ENCODE measurements at regions not wholly inside any gene's neighbourhood (a gene's known extent, or its start where the extent isn't known, plus 50 kb on each side); places are given as distances from the start of the nearest gene placed in this dataset.
"Not testable (repeated sequence)": the region's sequence is repeated elsewhere in the genome, so short reads cannot be mapped to it uniquely, and the experiment has no call there.

- no peak for TF ChIP-seq CTCF (conservative IDR thresholded peaks at IDR 0.05; ENCODE audit: low read depth, low read length)
- no peak for TF ChIP-seq EZH2 (IDR thresholded peaks at IDR 0.05; ENCODE audit: borderline replicate concordance, low read depth, low read length, poor library complexity, severe bottlenecking)
- no TSS peak for BruUV-seq (replicated peaks)
- Histone ChIP-seq H3K4me1 (ENCODE audit: insufficient read depth, low read length, poor library complexity, severe bottlenecking) (no peaks in the 10 kb centered on the region), H3K27me3 (replicated peaks; ENCODE audit: insufficient read depth, low read depth, low read length, poor library complexity) (no peaks in the 10 kb centered on the region), H3K36me3 (ENCODE audit: insufficient read depth, low read length, poor library complexity, severe bottlenecking) (no peaks in the 10 kb centered on the region), H3K27ac (ENCODE audit: low read depth, low read length, poor library complexity, severe bottlenecking) (no peak overlapping the region), H3K9me3 (ENCODE audit: low read depth, low read length, poor library complexity, severe bottlenecking) (no peaks in the 10 kb centered on the region), H3K4me3 (ENCODE audit: low read depth, low read length, poor library complexity, severe bottlenecking) (no peak overlapping the region)
- POLR2A ChIA-PET (ENCODE audit: low non-redundant PET) = no interaction called here
- CTCF ChIA-PET = no interaction called here
- intact Hi-C loops (cut with micrococcal nuclease; ENCODE audit: unreplicated experiment) = no loop called here
- DNase-seq (ENCODE audit: low spot score) = no peak
Observed at GRCh38 chr5:110884005-110884404, 145.2 kb downstream of the SLC25A46 start.

- H3K4me1 ChIP-seq (ENCODE audit: insufficient read depth, low read length, poor library complexity, severe bottlenecking); H3K4me3 ChIP-seq (ENCODE audit: low read depth, low read length, poor library complexity, severe bottlenecking); DNase-seq (ENCODE audit: low spot score); H3K9me3 ChIP-seq (ENCODE audit: low read depth, low read length, poor library complexity, severe bottlenecking); H3K27me3 ChIP-seq (replicated peaks; ENCODE audit: insufficient read depth, low read depth, low read length, poor library complexity); H3K27ac ChIP-seq (ENCODE audit: low read depth, low read length, poor library complexity, severe bottlenecking); H3K36me3 ChIP-seq (ENCODE audit: insufficient read depth, low read length, poor library complexity, severe bottlenecking); BruUV-seq (replicated peaks); POLR2A ChIA-PET (ENCODE audit: low non-redundant PET); intact Hi-C loops (cut with micrococcal nuclease; ENCODE audit: unreplicated experiment); CTCF ChIA-PET: not testable (repeated sequence)
Observed at GRCh38 chr5:110887170-110887569, 148.4 kb downstream of the SLC25A46 start.

- CTCF ChIA-PET; H3K4me1 ChIP-seq (ENCODE audit: insufficient read depth, low read length, poor library complexity, severe bottlenecking); H3K36me3 ChIP-seq (ENCODE audit: insufficient read depth, low read length, poor library complexity, severe bottlenecking); POLR2A ChIA-PET (ENCODE audit: low non-redundant PET); BruUV-seq (replicated peaks); H3K9me3 ChIP-seq (ENCODE audit: low read depth, low read length, poor library complexity, severe bottlenecking); DNase-seq (ENCODE audit: low spot score); H3K27me3 ChIP-seq (replicated peaks; ENCODE audit: insufficient read depth, low read depth, low read length, poor library complexity); H3K27ac ChIP-seq (ENCODE audit: low read depth, low read length, poor library complexity, severe bottlenecking); intact Hi-C loops (cut with micrococcal nuclease; ENCODE audit: unreplicated experiment); H3K4me3 ChIP-seq (ENCODE audit: low read depth, low read length, poor library complexity, severe bottlenecking): not testable (repeated sequence)
Observed at GRCh38 chr5:110893854-110894483, 155.2 kb downstream of the SLC25A46 start.

GRCh38 chr5:110894805-110895204 lies 156.0 kb downstream of the SLC25A46 start:
- TF ChIP-seq EZH2 (IDR thresholded peaks at IDR 0.05; ENCODE audit: borderline replicate concordance, low read depth, low read length, poor library complexity, severe bottlenecking) = no peak
- no peak for TF ChIP-seq CTCF (conservative IDR thresholded peaks at IDR 0.05; ENCODE audit: low read depth, low read length)
- H3K27ac ChIP-seq (ENCODE audit: low read depth, low read length, poor library complexity, severe bottlenecking) = no peak overlapping the region
- POLR2A ChIA-PET (ENCODE audit: low non-redundant PET) = no interaction called here
- H3K4me3 ChIP-seq (ENCODE audit: low read depth, low read length, poor library complexity, severe bottlenecking) = no peak overlapping the region
- DNase-seq (ENCODE audit: low spot score) = no peak
- BruUV-seq (replicated peaks) = no TSS peak
- H3K27me3 ChIP-seq (replicated peaks; ENCODE audit: insufficient read depth, low read depth, low read length, poor library complexity) = peaks cover 5% of the 10 kb centered on the region
- H3K9me3 ChIP-seq (ENCODE audit: low read depth, low read length, poor library complexity, severe bottlenecking) = no peaks in the 10 kb centered on the region
- H3K36me3 ChIP-seq (ENCODE audit: insufficient read depth, low read length, poor library complexity, severe bottlenecking) = no peaks in the 10 kb centered on the region
- CTCF ChIA-PET = no interaction called here
- intact Hi-C loops (cut with micrococcal nuclease; ENCODE audit: unreplicated experiment) = no loop called here
- H3K4me1 ChIP-seq (ENCODE audit: insufficient read depth, low read length, poor library complexity, severe bottlenecking) = no peaks in the 10 kb centered on the region
